Transverse colon (tissue), 3 donors: ENCODE measurements at regions not wholly inside any gene's neighbourhood (a gene's known extent, or its start where the extent isn't known, plus 50 kb on each side); places are given as distances from the start of the nearest gene placed in this dataset.

Experiments used
- POLR2A ChIP-seq: fragments of 450-650 bp; IDR thresholded peaks from one replicate; pipeline ENCODE4 v1.6.1; 2016; ENCODE audit warnings: antibody characterized with exemption, mild to moderate bottlenecking, moderate library complexity
- TF ChIP-seq, protein P1 (sequence below), 5 experiments: fragments of 200-600 bp in 3 of 5; fragments of 450-650 bp in 2 of 5; sonication (generic) in 3 of 5; IDR thresholded peaks; 1 replicate in 2 of 5; 2 replicates in 3 of 5; pipeline ENCODE4 v1.5.1; 2016 to 2017; ENCODE audit warnings: antibody characterized with exemption in 5 of 5, inconsistent platforms in 3 of 5, mild to moderate bottlenecking in 2 of 5, moderate library complexity in 1 of 5

DNA sequence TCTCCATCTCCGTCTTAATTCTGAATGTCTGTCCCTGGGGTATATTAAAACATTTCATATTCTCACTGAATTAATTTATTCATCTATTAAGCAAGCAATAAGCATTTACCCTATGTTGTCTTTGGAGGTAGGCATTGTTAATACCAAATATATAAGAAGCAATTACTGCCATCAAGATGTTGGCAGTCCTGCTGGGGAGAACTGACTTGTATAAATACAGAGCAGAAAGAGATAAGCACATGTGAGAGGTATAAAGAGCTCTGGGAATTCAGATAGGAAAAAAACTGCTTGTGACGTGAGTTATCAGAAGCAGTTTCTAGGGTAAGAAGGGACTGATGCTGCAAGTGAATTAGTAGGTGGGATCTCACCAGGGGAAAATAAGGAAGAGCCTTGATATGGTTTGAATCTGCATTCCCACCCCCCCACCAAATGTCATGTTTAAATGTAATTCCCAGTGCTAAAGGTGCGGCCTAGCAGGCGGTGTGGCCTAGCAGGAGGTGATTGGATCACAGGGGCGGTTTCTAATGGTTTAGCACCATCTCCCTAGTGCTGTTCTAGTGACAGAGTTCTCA, 286.8 kb downstream of the RAD51AP2 start:
- TF ChIP-seq POLR2A, result no peak
- TF ChIP-seq, protein P1, sequence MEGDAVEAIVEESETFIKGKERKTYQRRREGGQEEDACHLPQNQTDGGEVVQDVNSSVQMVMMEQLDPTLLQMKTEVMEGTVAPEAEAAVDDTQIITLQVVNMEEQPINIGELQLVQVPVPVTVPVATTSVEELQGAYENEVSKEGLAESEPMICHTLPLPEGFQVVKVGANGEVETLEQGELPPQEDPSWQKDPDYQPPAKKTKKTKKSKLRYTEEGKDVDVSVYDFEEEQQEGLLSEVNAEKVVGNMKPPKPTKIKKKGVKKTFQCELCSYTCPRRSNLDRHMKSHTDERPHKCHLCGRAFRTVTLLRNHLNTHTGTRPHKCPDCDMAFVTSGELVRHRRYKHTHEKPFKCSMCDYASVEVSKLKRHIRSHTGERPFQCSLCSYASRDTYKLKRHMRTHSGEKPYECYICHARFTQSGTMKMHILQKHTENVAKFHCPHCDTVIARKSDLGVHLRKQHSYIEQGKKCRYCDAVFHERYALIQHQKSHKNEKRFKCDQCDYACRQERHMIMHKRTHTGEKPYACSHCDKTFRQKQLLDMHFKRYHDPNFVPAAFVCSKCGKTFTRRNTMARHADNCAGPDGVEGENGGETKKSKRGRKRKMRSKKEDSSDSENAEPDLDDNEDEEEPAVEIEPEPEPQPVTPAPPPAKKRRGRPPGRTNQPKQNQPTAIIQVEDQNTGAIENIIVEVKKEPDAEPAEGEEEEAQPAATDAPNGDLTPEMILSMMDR (IDR thresholded peaks at IDR 0.05), result no peak
